Inferior parietal cortex (tissue), 1 donor: ENCODE measurements at regions not wholly inside any gene's neighbourhood (a gene's known extent, or its start where the extent isn't known, plus 50 kb on each side); places are given as distances from the start of the nearest gene placed in this dataset.
"Not testable (repeated sequence)": the region's sequence is repeated elsewhere in the genome, so short reads cannot be mapped to it uniquely, and the experiment has no call there.

ENCODE experiments used
- DNase-seq: peaks from one replicate; pipeline ENCODE4 v3.0.0-alpha.2; 2016; ENCODE audit errors: extremely low spot score

DNA sequence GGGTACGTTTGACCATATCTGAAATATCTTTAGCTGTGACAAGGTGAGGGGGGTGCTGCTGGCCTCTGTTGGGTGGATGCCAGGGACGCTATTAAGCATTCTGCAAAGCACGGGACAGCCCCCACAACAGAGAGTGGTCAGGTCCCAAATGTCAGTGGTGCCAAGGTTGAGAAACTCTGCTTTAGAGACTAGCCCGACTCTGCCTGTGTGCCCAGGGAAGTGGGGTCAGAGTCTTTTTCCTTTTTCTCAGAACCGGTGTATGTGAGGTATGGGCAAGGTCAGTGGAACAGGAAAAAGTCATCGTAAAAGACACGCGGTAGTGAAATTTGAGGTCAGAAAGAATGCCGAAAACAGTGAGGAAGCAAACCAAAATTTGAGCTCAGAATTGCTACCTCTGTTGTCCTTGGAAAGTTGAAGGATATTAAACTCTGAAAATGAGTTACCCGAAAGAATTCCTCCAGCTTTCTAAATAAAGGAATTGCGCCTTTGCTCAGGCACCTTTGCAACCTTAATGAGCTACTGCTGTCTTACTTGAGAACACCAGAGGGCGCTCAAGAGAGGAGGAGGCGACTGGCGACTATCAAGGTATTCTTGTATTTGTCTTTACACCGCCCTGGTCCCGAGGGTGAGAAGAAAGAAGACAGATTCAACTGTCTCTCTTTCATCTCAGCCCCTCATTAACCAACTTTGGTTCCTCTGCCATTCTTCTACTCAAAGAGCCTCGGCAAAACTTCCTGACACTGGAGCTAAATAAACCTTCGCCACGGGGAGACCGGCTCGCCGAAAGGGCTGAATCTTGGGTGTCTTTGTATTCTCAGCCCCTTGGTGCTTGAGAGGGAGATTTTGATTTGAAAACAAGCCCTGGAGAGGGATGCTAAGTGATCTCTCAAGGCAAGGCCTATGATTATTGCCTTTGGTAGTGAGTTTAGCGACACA, 85.4 kb upstream of the OLIG2 start:
- peak; percentile 77 for DNase-seq

DNA sequence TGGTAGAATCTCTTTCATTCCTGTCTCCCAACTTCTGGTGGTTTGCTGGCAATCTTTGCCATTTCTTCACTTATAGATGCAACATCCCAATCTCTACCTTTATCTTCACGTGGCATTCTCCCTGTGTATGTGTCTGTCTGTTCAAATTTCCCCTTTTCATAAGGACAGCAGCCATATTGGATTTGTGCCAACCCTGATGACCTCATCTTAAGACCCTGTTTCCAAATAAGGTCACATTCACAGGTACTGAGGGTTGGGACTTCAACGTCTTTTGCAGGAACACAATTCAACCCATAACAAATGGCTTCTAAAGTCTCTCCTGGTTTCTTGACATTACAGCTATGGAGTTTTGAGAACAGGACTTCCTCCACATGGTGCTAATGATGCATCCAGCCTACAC, 84.5 kb upstream of the OLIG2 start:
- no peak for DNase-seq

DNA sequence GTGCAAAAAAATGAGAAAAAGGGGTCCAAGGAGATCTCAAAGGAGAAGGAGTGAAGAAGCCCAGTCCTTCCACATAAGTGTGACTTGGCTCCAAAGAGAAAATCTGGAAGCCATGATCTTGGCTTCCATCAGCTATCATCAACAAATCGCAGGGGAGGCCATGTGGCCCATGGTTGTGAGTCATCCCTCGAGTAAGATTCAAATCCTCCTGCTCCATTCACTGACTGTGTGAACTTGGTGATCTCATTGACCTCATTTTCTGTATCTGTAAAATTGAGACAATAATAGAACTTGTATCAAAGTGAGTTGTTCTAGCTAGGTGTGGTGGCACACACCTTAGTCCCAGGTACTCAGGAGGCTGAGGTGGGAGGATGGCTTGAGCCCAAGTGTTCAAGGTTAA, 79.1 kb upstream of the OLIG2 start:
- DNase-seq = no peak

DNA sequence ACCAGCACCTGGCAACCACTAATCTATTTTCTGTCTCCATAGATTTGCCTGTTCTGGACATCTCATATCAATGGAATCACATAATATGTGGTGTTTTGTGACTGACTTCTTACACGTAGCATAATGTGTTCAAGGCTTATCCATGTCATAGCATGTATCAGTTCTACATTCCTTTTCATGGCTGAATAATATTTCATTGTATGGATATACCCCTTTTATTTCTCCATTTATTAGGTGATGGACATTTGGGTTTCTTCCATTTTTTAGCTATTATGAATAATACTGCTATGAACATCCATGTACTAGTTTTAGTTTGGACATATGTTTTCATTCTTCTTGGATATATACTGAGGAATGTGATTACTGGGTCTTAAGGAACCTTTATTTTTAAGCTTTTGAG, 78.0 kb upstream of the OLIG2 start:
- no peak for DNase-seq

DNA sequence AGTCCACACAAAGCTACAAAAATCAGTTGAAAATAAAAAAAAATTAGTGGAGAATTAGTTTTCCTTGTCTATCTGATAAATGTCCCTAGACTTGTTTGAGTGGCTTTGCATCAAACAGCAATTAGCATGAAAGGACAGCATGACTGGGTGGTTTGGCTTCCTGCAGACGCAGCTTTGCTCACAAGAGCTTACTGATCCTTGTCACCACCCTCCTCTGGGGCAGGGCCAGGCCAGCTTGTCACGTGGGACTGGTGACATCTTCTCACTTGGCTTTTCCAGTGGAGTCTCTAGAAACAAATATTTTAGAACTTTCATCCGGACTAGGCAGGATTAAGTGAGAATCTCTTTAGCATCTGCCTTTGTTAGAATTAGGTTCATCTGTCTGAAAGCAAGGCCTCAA, 76.0 kb upstream of the OLIG2 start:
- DNase-seq = peak; percentile 45

DNA sequence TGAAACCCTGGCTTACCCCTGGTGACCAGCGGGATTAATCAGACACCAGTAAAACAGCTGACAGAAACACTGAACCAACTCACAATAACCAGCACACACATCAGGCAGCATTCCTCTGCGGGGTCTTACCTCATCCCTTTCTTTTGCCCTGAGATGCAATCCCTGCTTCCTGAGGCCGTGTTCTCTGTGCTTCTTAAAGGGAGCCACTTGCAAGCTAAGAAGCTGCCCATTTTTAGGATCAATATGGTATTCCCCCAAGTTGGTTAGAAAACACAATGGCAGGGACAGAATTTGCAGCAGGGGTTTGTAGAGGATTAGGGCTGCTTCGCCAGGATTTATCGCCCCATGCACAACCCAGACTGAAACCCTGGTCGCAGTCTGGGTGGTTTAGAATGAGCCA, 74.7 kb upstream of the OLIG2 start:
- no peak for DNase-seq

DNA sequence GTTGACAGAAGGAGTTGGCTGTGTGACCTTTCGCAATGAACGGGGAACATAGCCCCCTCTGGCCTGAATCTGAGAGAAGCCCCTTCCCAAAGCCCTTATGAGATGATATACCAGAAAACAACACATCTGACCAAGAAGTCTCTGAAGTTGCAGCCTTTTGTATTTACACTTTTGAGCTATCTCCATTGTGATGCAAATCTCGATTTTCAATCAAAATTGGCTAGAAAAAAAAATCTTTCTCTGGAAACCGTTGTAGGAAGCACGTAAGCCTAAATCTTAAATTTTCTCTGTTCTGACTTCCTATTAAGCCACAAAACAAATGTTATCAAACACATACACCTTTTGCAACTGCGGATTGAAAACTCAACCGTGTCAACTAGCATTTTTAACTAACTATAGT, 71.4 kb upstream of the OLIG2 start:
- no peak for DNase-seq

DNA sequence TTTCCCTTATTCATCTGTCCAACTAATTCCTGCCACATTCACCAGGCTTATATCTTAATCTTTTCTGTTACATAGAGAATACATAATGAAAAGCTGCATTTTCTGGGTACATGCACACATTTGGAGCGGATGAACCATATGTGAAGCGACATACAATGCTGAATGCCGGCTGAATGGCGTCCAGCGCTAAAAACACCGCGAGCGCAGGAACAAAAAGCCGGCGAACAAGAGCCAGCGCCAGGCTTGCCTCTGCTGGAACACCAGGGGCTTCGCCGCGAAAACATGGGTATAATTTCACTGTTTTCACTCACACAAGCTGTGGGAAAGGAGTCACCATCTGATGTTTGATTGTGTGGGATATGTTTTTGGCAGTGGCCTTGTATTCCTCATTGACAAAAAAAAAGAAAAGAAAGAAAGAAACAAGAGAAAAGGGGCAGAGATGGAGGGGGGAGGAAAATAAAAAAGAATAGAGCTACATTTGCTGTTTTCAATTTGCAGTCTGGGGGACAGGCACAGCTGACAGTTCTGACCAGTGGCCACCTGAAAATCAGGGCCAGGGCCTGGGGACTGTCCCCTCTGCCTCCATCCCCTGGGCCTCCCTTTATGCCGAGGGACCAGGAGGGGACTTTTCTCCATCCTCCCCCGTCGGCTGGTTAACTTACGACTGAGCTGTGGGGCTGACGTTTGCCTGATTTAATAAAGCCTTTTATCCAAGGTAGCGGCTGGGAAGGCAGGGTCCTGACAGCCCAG, 70.2 kb upstream of the OLIG2 start:
- DNase-seq = peak; percentile 44

DNA sequence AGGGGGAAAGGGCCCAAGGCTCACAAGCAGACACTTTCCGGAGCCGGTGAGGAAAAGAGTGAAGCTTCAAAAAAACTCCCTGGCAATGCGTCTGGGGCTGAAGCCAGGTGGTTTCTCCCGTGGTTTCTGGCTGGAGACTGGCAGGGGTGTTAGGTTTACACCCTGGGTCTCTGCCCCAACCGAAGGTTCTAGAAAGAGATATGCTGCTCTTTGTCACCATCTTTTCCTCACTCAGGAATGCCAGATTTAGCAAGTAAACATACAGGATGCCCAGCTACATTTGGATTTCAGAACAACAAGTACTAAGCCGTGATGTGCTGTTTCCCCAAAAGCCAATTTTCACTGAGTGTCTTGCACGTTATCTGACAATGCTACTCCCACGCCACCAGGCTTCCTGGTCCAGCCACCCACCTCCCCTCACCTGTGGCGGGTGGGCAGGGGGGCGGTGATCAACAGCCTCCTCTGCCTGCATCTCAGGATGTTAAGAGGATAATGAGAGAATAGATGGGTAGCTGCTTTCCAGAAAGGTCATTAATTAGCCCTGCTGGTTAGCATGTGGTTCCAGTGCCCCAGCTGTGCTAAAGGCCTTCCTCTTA, 69.6 kb upstream of the OLIG2 start:
- DNase-seq = peak; percentile 28

DNA sequence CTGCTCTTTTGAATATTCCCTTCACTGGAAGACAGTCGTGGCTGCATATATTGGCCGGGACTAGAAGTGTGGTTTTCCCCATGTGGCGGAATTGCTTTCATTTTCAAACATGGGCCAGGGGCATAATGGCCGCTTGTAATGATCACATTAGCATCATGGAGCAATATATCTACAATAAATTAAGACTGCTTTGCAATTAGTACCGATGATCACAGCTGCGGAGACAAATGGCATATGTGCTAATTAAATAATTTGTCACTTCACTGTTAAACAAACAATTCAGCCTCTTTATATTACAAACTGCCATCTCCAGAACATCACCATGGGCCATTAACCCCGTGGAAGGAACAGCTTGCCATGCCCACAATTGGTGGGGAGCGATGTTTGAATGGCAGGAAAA, 68.2 kb upstream of the OLIG2 start:
- DNase-seq = no peak

DNA sequence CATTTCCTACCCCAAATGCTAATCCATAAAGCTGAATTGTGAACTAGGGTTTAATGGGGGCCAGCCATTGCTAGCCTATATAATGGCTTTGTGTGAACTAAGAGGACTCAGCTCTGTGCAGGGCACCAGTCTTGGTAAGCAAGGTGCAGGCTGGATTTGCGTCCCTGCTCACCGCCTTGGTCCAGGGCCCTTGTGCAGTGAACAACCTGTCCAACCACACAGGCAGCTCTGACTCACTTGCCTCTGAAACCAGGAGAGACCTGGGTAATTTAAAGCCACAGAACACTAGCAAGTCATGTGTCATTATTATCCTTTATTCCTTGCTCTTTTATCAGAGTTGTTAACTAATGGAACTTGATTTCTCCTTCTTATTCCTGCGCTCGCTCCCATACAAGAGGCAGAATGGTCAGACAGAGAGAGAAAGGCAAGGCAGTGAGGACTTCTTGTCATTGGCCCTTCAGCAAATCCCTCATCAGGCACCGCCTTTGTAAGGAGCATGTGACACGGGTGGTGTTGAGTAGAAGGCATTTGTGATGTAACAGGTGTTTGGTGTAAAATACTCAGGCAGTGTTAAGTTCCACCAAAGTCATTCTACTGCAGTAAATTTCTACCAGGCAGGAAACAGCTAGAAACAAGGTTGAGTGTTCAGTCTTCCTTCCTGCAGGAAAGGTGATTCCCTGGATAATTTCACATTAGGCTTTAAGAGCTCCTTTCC, 67.3 kb upstream of the OLIG2 start:
- no peak for DNase-seq

DNA sequence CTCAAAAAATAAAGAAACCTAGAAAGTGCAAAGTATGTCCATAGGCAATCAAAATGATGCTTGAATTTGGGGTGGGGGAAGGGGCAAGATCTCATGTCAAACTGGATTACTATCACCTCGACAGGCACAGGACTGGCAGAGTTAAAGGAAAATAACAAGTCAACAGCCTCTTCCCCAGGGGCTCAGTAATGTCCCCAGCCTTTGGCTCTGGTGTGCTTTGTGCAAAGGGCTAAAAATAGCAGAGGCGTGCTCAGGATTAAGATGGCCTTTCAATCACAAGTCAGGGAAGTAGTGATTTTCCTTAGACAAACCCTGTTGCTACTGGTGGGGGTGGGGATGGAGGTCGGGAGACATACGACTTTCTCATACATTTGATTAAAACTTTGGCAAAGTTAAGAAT, 63.5 kb upstream of the OLIG2 start:
- DNase-seq = no peak

DNA sequence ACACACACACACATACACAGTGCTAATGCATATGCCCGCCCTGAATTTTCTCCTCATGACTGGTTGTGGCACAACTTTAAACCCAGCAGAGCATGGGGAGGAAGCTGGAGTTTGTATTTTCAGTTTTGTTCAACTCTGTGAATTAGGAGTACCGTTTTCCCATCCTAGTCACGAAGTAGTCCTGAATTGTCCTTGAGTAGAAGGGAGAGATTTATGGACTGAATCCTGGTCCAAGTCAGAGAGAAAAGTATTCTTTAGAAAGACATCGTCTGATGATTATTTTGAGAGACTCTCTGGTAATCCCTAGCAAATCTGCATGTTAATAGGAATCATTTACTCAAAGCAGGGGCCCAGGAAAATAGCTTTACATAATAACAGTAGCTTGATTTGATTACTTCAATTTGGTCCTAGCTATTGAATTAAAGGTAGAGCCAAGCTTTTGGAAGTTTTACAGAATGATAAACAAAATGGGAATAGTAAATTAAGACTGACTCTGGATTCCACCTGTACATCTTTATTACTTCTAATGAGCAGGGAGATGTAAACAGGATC, 60.5 kb upstream of the OLIG2 start:
- DNase-seq = no peak

DNA sequence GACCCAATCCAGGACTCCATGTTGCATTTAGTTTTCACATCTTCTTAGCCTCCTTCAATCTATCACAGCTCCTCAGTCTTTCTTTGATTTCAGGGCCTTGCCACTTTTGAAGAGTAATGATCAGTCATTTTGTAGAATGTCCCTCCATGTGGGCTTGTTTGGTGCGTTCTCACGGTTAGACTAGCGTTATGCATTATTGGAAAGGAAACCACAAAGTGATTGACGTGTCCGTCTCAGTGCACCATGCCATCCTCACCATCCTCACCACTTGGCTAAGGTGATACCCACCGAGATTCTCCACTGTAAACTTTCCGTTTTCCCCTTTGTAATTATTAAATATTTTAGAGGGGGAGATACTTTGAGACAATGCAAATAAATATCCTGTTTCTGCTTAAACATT, 59.6 kb upstream of the OLIG2 start:
- DNase-seq = no peak

DNA sequence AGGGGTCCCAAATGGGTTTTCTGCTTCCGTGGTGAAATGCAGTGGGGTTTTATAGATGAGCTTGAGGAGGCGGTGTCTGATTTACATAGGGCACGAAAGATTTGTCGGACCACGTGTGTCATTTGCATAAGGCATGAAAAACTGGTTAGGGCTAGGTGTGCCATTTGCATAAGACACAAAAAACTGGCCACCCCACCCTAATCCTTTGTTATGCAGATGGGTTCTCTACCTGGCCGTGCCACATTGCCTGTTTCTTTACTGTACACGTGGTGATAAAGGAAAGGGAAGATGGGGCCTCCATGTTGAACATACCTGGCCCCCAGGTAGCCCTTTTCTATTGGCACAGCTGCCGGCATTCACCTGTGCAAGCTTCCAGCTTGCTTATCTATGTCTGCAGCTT, 57.6 kb upstream of the OLIG2 start:
- DNase-seq = not testable (repeated sequence)

DNA sequence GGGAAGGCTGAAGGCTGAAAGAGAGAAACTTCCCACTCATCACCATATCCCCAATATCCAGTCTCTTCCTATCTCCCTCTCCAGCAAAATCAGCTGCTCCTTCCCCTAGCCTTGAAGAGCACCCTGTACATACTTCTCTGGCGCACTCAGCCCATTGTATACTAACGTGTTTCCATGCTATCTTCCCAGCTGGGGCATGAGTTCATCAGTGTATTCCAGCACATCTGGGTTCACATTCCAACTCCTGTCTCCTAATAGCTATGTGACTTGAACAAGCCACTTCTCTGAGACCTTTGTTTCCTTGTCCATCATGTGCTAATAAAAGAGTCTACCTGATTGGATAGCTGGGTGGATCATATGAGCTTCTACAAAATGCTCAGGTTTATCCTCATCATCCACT, 51.1 kb upstream of the OLIG2 start:
- no peak for DNase-seq

DNA sequence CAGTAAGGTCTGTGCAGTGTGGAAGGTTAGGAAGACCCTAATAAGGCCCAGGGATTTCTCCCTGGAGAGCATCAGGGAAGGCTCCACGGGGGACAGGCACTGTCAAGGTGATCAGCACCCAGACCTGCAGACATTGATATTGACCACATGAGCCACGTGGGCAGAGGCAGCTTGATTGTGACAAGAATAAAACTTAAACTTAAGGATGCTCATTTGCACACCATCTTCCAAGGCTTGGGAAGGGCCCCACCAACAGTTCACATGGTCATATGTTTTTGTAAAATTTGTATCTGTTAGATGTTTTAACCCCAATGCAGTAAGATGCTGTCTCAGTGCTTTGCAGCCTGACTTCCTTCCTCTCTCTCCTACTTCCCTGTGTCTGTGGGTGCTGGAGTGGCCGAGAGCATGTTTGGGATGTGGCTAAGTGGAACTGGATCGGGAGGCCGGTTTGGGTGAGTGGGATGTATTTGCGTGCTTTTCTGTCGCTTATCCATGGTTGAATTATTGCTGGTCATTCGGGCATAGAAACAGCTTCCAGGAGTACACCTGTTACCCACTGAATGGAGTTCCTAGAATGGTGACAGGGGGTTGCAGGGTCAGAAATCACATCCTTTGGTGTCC, 49.8 kb upstream of the OLIG2 start:
- DNase-seq = no peak
